Calu3 (cell line): ENCODE measurements at regions not wholly inside any gene's neighbourhood (a gene's known extent, or its start where the extent isn't known, plus 50 kb on each side); places are given as distances from the start of the nearest gene placed in this dataset.
"Not testable (repeated sequence)": the region's sequence is repeated elsewhere in the genome, so short reads cannot be mapped to it uniquely, and the experiment has no call there.

ENCODE experiments used
- BruUV-seq: library from RNA; stranded (reverse); fragments of 400-500 nt; replicated peaks from 2 replicates; lab custom pipeline; 2021; lab: Mats Ljungman, UMichigan
- CTCF ChIA-PET: fragments of 300-600 bp; sonication (Branson Sonifier 250); formaldehyde crosslinking; loops from one replicate; lab custom pipeline; 2022; ENCODE audit warnings: antibody characterized with exemption; lab: Charles Lee
- DNase-seq: peaks from one replicate; pipeline ENCODE4 v3.0.0; 2022
- H3K27ac Mint-ChIP-seq: one replicate; pipeline ENCODE4 v1.8.0; 2022; ENCODE audit warnings: mixed read lengths; ENCODE audit not compliant: unreplicated experiment
- H3K27me3 Mint-ChIP-seq: one replicate; pipeline ENCODE4 v1.8.0; 2022; ENCODE audit warnings: mixed read lengths; ENCODE audit not compliant: unreplicated experiment
- H3K36me3 Mint-ChIP-seq: one replicate; pipeline ENCODE4 v1.8.0; 2022; ENCODE audit warnings: mild to moderate bottlenecking, moderate library complexity, mixed read lengths; ENCODE audit not compliant: insufficient read depth, unreplicated experiment
- H3K4me1 Mint-ChIP-seq: one replicate; pipeline ENCODE4 v1.8.0; 2022; ENCODE audit warnings: mild to moderate bottlenecking, low read depth, mixed read lengths; ENCODE audit not compliant: unreplicated experiment
- H3K4me3 Mint-ChIP-seq: one replicate; pipeline ENCODE4 v1.8.0; 2022; ENCODE audit warnings: mild to moderate bottlenecking, low read depth, moderate library complexity, mixed read lengths; ENCODE audit not compliant: unreplicated experiment
- H3K9me3 Mint-ChIP-seq: one replicate; pipeline ENCODE4 v1.8.0; 2022; ENCODE audit warnings: low read depth, mixed read lengths; ENCODE audit not compliant: unreplicated experiment
- intact Hi-C: fragments of 100-400 bp; cut with micrococcal nuclease; formaldehyde crosslinking; loops from one replicate; pipeline ENCODE4 v1.10.0; 2022; ENCODE audit not compliant: unreplicated experiment
- TF ChIP-seq, protein P1 (sequence below): fragments of 200-600 bp; IDR thresholded peaks from one replicate; pipeline ENCODE4 v1.8.0; 2022; ENCODE audit warnings: antibody characterized with exemption; ENCODE audit not compliant: unreplicated experiment

DNA sequence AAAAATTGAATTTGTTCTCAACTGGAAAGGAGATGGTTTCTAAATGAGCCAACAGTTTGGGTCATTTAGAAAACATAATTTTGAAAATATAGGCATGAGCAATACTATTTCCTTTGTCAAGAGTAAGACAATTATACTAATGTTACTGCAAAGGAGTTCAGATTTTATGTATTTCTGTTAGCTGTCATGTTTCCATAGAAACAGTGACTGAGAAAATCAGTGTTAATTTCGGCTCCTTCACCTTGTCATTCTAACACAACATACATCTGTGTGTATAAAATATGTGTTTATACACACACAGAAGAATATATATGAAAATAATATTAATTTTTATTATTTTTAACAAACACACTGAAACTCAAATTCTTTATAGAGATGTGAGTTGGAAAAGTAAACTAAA is 178.0 kb upstream of the SPHKAP start:
- H3K4me3 Mint-ChIP-seq: no peak overlapping the region
- H3K4me1 Mint-ChIP-seq: no peaks in the 10 kb centered on the region
- DNase-seq: no peak
- H3K27ac Mint-ChIP-seq: no peak overlapping the region
- intact Hi-C loops: no loop called here
- no peaks in the 10 kb centered on the region for H3K36me3 Mint-ChIP-seq
- no TSS peak for BruUV-seq
- no peaks in the 10 kb centered on the region for H3K27me3 Mint-ChIP-seq
- TF ChIP-seq, protein P1, sequence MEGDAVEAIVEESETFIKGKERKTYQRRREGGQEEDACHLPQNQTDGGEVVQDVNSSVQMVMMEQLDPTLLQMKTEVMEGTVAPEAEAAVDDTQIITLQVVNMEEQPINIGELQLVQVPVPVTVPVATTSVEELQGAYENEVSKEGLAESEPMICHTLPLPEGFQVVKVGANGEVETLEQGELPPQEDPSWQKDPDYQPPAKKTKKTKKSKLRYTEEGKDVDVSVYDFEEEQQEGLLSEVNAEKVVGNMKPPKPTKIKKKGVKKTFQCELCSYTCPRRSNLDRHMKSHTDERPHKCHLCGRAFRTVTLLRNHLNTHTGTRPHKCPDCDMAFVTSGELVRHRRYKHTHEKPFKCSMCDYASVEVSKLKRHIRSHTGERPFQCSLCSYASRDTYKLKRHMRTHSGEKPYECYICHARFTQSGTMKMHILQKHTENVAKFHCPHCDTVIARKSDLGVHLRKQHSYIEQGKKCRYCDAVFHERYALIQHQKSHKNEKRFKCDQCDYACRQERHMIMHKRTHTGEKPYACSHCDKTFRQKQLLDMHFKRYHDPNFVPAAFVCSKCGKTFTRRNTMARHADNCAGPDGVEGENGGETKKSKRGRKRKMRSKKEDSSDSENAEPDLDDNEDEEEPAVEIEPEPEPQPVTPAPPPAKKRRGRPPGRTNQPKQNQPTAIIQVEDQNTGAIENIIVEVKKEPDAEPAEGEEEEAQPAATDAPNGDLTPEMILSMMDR: no peak
- CTCF ChIA-PET: no interaction called here
- H3K9me3 Mint-ChIP-seq: peaks cover 2% of the 10 kb centered on the region

DNA sequence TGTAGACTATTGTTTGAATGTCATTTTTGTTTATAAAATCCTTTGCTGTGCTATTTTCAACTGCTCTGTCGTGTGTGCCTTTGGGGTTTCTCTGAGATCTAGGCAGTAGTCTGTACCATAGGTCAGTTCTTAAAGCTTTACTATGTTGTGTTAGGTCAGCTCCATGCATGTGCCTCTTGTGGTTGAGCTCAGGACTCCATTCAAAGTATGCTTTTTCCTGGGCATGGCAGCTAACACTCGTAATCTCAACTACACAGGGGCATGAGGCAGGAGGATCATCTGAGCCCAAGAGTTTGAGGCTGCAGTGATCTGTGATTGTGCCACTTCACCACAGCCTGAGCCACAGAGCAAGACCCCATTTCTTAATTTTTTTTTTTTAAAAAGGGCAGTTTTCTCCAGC is 174.4 kb upstream of the SPHKAP start:
- intact Hi-C loops: no loop called here
- Mint-ChIP-seq H3K4me1 (no peaks in the 10 kb centered on the region), H3K36me3 (no peaks in the 10 kb centered on the region), H3K4me3 (no peak overlapping the region), H3K27ac (no peak overlapping the region), H3K9me3 (peaks cover 2% of the 10 kb centered on the region), H3K27me3 (no peaks in the 10 kb centered on the region)
- DNase-seq: no peak
- no TSS peak for BruUV-seq
- CTCF ChIA-PET: no interaction called here
- TF ChIP-seq, protein P1: no peak

DNA sequence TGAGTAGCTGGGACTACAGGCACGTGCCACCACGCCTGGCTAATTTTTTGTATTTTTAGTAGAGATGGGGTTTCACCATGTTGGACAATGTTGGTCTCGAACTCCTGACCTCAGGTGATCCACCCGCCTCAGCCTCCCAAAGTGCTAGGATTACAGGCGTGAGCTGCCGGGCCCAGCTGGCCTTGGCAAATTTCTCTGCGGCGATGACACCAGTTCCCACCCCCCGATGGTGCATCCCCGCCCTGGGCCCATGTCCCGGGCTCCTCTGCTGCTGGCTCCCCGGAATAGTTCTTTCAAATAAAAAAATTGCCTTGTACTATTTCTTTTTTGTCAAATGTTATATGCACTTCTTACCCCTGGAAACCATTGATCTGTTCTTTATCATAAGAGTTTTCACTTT is 171.5 kb upstream of the SPHKAP start:
- H3K4me3 Mint-ChIP-seq, intact Hi-C loops, DNase-seq, CTCF ChIA-PET, H3K4me1 Mint-ChIP-seq, H3K27ac Mint-ChIP-seq, H3K36me3 Mint-ChIP-seq, H3K27me3 Mint-ChIP-seq, BruUV-seq, H3K9me3 Mint-ChIP-seq: not testable (repeated sequence)

DNA sequence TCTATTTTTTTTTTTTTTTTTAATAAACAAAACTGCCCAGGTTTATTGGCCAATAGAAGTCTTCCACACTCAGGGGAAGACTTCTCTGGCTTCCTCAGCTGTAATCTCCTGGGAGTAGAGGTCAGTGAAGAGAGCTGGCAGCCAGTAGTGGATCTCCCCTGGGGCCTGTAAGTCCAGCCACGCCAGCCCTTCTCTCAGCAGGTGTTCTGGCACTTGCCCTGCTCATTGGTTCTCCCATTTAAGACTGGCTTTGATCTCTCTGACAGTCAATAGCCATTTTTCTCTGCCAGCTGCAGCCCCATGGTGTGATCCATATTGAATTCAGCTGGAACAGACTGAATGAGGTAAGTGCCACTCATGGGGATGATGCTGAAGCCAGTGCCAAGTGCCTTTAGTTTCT is 170.6 kb upstream of the SPHKAP start:
- H3K36me3 Mint-ChIP-seq: no peaks in the 10 kb centered on the region
- no peaks in the 10 kb centered on the region for H3K27me3 Mint-ChIP-seq
- no peak for DNase-seq
- TF ChIP-seq, protein P1: no peak
- H3K4me3 Mint-ChIP-seq: no peak overlapping the region
- CTCF ChIA-PET: interaction anchor here (0.7 kb wide), 1 partner anchor 42 kb away, joined by 3 read pairs; no protein-coding TSS in a partner anchor
- intact Hi-C loops: no loop called here
- H3K4me1 Mint-ChIP-seq: no peaks in the 10 kb centered on the region
- H3K9me3 Mint-ChIP-seq: peaks cover 2% of the 10 kb centered on the region
- BruUV-seq: no TSS peak
- no peak overlapping the region for H3K27ac Mint-ChIP-seq

DNA sequence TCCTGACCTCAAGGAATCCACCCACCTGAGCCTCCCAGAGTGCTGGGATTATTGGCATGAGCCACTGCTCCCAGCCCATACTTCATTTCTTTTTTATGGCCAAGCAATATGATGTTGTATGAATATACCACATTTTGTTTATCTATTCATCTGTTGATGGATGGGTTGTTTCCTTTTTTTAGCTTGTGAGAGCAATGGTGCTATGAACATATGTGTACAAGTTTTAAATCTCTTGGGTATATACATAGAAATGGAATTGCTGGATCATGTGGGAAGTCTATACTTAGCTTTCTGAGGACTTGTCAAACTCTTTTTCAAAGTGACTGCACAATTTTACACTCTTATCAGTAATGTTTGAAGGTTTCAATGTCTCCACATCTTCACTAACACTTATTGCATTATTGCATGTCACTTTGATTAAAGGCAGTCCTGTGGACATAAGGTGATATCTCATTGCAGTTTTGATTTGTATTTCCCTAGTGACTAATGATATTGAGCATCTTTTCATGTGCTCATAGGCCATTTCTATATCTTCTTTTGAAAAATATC is 167.1 kb upstream of the SPHKAP start:
- CTCF ChIA-PET: no interaction called here
- Mint-ChIP-seq H3K4me1 (no peaks in the 10 kb centered on the region), H3K9me3 (no peaks in the 10 kb centered on the region), H3K4me3 (no peak overlapping the region), H3K27ac (no peak overlapping the region), H3K27me3 (no peaks in the 10 kb centered on the region), H3K36me3 (no peaks in the 10 kb centered on the region)
- BruUV-seq: no TSS peak
- intact Hi-C loops: no loop called here
- DNase-seq: no peak
- TF ChIP-seq, protein P1: no peak
